GM12873 (cell line): ENCODE measurements at regions not wholly inside any gene's neighbourhood (a gene's known extent, or its start where the extent isn't known, plus 50 kb on each side); places are given as distances from the start of the nearest gene placed in this dataset.

ENCODE experiments used
- TF ChIP-seq, protein P1 (sequence below): IDR thresholded peaks from 2 replicates; pipeline ENCODE4 v1.5.1; 2012; ENCODE audit warnings: low read depth, mild to moderate bottlenecking, moderate library complexity, low read length, control low read depth; ENCODE audit not compliant: insufficient read depth; ENCODE audit errors: missing control alignments

DNA sequence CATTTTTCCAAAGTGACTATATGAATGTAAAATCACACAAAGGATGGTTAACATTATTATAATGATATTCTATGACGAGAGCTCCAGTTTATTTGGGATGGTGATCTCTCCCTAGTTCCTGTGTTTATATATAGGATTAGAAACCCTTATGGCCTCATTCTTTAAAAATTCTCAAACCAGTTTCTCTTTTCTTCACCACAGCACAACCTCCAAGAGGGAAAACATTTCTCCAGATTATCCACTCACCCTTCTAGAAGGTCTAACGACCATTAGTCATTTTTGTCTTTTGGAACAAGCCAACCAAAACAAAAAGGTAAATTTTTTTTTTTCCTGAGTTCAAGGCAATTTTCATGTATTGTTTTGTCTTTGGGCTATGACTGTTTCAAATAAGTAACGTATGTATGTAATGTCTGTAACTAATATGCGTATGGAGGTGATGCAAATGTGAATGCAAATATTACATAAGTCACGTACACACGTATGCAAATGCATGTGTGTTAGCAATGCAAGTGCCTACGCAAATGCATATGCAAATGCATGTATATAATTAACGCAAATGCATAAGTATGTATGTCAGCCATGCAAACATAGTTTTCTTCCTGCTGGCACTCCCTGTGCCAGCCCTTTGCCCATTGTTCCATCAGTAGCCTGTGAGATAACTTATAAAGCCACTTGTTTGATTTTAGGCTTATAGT is 72.5 kb upstream of the MORC3 start:
- TF ChIP-seq, protein P1, sequence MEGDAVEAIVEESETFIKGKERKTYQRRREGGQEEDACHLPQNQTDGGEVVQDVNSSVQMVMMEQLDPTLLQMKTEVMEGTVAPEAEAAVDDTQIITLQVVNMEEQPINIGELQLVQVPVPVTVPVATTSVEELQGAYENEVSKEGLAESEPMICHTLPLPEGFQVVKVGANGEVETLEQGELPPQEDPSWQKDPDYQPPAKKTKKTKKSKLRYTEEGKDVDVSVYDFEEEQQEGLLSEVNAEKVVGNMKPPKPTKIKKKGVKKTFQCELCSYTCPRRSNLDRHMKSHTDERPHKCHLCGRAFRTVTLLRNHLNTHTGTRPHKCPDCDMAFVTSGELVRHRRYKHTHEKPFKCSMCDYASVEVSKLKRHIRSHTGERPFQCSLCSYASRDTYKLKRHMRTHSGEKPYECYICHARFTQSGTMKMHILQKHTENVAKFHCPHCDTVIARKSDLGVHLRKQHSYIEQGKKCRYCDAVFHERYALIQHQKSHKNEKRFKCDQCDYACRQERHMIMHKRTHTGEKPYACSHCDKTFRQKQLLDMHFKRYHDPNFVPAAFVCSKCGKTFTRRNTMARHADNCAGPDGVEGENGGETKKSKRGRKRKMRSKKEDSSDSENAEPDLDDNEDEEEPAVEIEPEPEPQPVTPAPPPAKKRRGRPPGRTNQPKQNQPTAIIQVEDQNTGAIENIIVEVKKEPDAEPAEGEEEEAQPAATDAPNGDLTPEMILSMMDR: no peak

DNA sequence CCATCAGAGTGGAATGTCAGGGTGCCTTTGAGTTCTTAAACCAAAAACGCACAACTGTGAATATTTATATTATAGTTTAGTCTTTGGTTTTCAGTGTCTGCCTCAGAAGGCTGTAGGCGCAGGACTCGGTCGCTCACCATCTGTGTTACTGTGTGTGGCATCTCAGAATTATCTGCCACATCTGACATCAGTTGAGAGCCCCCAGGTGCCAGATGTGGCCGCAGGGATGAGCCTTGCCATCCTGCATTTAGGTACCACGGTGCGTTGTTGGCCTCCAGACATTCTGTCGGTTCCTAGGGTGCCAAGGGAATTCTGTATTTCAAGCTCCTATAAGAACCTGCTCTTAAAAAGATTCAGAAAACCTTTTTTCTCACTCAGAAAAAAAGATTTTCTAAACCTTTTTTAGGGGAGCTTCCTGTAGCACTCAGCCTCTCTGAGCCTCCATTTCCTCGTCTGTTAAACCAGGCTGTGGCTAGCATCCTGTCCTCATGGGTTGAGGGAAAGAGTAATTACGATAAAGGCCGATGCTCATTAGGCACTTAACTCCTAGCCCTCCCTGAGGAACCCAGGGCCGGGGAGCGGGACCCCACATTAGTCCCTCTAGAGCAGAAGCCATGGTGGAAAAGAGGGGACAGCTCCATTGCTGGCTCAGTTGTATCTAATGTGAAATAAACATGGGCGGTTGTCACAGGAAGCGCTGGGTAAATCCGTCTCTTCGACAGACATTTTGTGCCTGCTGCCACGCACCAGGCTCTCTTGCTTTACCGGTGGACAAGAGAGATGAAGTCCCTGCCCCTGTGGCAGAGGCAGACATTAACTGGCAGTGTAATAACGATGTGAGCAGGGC is 70.2 kb upstream of the MORC3 start:
- TF ChIP-seq, protein P1: no peak

DNA sequence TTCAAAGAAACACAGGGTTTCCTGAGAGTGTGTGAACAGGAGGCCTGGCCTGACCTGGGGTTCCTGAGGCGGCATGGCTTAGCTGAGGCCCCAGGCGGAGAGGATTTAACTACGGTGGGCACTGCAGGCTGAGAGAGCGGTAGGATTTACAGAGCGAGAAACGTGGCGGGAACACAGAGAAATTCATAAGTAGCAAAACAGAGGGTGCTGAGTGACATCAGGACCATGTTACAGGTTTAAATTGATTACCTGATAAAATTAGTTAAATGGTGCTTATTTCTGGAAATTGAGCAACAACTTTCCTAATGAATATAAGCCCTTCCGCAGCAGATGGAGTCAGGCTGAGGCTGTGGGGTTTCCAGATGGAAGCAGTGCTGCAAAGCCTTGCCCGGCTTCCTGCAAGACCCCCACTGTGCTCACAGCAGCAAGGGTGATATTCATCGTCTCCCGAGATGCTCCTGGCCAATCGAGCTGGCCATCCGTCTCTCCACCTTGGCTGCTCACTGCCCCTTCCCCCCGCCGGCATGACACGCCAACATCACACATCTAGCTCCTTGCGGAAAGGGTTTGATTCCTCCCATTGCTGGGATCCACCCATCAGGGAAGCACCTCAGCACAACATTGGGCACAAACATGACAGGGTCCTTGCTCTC is 69.4 kb upstream of the MORC3 start:
- TF ChIP-seq, protein P1: no peak

DNA sequence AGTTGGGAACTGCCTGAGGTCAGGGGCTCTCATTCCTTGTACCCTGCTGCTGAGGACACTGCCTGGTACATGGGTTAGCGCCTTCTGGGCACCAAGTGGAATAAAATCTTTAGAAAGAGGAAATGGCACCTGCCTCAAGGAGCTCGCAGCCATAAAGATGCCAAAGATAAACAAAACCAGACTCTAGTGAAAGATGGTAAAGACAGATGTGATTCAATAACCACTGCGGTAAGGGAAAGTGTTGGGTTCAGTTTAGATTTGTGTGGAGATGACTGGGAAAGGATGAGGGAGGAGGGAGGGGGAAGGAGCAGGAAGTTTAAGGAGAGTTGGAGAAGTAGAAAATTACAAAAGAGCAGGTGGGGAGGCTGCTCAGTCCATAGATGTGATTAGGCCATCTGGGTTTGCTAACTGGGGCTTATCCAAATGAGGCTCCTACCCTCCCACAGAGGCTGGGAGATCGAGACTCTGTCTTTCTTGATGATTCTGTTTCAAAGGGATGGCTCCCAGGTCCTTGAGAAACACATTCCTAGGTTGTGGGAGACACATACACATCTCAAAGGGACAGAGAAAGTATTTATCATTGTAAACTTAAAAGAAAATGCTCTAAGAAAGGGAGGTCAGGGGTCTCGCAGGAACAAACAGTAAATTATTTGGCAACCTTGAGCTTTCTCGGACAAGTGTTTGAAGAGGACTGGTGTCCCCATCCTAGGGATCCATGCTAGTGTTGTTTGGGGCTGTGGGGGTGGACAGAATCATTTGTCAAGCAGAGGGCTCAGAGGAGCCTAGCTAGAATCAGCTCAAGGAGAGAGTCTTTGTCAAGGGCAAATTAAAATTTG is 65.7 kb upstream of the MORC3 start:
- TF ChIP-seq, protein P1: no peak

DNA sequence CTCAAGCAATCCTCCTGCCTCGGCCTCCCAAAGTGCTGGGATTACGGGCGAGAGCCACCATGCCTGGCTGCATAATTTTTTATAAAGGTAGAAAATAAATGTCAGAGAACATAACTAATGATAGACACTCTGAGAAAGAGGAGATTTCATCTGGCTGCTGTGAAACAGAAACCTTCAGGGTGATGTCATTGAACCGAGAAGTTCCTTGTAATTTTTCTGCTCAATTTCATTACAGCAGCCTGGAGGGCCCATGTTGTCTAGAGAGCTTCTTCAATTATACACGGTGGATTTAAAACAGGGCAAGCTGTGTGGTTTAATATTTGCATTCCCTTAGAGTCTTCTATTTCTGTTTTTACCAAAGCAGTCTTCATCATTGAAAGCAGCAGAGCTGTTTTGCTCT is 64.3 kb upstream of the MORC3 start:
- TF ChIP-seq, protein P1: no peak

DNA sequence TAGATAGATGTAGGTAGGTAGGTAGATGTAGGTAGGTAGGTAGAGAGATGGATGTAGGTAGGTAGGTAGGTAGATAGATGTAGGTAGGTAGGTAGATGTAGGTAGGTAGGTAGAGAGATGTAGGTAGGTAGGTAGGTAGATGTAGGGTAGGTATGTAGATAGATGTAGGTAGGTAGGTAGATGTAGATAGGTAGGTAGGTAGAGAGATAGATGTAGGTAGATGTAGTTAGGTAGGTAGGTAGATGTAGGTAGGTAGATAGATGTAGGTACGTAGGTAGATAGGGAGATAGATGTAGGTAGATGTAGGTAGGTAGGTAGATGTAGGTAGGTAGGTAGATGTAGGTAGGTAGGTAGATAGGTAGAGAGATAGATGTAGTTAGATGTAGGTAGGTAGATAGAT is 62.3 kb upstream of the MORC3 start:
- TF ChIP-seq, protein P1: no peak
